Mucosa of gallbladder (tissue), 1 donor: ENCODE measurements at regions not wholly inside any gene's neighbourhood (a gene's known extent, or its start where the extent isn't known, plus 50 kb on each side); places are given as distances from the start of the nearest gene placed in this dataset.

ENCODE experiments used
- DNase-seq: peaks from one replicate; pipeline ENCODE4 v3.0.0-alpha.2; 2020; ENCODE audit warnings: low spot score
- donor health status: DM: no; HTN: no; CAD: no.

DNA sequence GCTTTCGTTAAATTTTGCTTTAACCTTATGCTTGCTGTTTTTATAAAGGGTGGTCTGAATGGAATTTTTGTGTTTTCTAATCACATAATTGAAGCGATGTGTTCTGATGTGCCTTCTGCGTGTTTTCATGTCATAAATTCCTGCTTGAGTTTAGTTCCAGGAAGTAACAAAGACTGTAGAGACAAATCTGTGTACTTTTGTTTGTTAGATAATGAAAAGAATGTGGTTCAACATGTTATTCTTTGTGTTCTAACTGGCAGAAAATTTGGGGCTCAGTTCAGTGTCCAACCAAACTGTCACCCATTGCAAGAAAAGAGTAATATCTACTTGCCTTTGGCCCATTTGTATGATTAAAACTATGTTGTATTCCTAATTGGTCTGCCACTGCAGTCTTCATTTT, 324.0 kb downstream of the DIPK2A start:
- DNase-seq, result no peak

DNA sequence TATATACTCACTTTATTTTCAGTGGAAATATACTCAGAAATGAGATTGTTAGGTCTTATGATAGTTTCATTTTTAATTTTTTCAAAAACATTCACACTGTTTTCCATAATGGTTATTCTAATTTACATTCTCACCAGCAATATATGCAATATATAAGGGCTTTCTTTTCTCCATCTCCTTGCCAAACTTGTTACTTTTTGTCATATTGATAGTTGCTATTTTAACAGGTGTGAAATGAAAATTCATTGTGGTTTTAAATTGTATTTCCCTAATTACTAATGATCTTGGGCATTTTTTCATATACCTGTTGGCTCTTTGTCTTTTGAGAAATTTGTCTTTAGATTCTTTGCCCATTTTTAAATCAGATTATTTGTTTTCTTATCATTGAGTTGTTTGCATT, 325.2 kb downstream of the DIPK2A start:
- DNase-seq, result no peak

DNA sequence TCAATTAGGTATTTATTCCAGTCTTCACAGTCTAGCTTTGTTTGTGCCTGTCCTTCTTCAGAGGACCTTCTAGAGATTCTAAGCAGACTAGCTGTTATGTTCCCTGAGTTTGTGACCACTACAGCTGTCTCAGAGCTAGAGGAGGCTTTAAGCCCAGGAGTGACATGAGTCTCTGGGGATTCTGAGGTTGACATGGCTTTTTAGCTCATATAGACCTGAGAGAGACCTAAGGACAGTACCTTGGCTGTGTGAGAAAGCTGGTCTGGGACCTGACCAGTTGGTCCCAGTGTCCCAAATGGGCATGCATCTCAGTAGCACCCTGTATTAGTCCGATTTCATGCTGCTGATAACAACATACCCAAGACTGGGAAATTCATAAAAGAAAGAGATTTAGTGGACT, 330.2 kb downstream of the DIPK2A start:
- DNase-seq, result no peak

DNA sequence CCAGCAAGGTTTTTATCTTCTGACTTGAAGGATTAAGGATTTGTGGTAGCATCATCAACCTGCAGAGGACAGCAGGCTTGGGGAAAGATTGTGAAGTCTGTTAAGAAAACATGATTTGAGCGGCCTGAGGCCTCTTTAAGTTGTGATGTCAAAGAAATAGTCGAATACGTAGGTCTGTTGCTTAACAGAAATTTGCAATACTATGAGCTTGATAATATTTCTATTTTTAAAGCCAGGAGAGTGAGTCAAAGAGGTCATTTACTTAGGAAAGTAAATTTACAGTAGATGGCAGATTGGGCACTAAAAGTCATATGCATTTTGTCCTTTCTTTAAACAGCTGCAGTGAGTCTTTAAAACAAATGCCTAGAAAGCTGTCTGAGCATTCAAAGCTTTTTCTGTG, 336.3 kb downstream of the DIPK2A start:
- DNase-seq, result no peak

DNA sequence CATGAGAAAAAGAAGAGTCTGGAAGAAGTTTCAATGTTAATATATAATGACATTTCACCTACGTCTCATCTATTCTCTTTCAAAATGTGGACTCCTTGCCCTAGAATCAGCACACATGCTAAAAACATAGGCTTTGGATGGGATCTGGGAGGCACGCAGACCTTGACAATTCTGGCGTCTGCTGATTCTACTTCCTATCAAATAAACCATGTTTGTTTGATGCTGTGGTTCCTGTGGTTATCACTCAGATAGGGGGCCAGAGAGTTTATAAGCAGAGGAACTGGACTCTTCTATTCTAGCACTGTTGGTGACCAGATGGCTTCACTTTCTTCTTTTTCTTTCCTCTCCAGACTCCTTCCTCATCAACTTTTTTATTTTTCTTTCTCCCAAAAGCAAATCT, 336.8 kb downstream of the DIPK2A start:
- DNase-seq, result no peak

DNA sequence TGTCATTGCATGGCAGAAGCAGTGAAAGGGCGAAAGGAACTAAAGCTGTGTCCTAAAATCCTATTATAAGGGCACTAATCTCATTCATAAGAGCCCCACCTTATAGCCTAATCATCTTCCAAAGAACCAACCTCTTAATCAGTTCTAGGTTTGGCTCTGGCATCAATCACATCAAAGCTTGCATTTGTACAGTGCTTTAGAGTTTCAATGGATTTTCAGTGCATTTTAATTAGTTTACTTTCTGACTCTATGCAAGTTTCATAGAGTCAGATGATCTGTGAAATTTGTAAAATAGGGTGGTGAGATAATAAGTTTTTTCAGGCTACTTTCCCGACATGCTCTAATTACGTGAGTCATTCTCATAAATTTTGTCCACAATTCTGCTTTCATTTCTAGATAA, 341.1 kb downstream of the DIPK2A start:
- no peak for DNase-seq

DNA sequence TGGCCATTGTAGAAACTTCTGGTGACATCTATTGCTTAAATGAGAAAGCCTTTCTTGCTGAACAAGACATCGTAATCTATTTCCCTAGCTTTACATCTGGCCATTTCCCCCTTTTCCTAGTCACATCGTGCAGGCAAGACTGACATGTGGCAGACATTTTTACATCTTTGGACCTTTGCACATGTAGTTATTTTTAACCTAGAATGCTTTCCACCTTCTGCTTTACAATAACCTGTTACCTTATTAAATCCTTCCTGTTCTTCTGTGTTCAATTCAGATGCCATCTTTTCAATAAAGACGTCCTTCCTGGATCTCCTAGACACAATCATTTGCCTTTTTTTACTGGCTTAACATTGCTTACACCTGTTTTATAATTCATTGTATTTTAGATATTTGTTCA, 343.3 kb downstream of the DIPK2A start:
- DNase-seq, result no peak

DNA sequence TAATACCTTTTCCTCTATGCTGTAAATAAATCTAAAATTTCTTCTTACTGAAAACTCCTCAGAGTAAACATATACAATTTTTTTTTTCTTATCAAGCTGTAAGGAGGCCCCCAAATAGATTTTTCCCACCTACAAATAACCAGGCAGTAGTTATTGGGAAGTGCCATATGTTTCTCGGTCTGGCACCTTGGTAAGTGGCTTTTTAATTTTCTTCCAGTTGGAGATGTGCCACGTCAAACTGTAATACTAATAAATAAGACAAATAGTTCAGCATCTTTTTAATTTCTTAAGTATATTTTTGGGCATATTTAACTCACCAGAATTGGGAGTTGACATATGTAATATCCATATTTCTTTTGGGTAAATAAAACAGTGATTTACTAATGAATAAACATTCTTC, 346.3 kb downstream of the DIPK2A start:
- DNase-seq, result no peak

DNA sequence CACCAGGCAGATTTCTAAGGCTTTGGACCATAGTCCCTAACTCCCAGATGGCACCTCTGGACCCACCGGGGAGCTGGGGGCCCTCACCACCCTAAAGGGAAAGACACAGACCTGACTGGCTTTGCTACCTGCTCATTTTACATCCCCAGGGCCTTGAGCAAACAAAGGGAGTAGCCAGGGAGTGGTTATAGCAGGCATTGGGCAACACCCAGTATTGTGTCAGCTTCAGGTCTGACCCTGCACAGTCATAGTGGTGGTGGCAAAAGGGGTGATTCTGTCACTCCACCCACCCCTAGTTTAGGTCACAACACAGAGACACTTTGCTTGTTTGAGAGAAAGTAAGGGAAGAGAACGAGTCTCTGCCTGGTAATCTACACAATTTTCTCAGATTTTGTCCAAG, 352.5 kb downstream of the DIPK2A start:
- DNase-seq, result peak; percentile 12

DNA sequence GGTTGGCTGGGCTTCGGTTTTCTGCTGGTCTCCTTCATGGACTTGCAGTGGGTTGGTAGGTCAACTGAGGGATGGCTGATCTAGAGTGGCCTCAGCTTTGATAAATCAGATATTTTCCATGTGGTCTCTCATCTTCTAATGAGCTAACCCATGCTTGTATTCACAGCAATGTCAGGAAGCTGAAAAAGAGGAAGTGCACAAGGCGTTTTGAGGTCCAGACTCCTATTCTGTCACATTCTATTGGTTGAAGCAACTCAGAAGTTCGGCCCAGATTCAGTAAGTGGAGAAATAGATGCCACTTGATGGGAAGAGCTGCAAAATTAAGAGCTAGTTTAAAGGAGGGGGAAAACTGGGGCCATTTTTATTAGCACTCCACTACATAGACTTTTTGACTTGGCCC, 361.2 kb downstream of the DIPK2A start:
- no peak for DNase-seq

DNA sequence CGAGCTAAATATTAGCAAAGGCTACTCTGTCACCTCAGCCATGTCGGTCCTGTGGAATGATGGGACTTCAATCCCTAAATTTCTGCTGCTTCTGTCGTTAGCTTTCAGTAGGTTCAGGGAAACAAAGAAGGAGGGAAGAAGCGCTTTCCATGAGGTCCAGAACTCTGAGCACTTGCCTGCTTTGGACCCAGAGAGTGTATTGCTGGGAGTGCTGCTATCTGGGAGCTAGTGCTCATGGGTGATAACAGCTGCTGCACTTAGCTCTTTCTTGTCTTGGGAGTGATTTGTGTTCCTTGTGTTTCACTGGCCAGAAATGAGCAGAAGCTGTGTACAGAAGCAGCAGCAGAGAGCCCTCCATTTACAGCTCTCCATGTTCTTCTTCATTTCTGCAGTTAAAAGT, 369.8 kb downstream of the DIPK2A start:
- DNase-seq, result no peak

DNA sequence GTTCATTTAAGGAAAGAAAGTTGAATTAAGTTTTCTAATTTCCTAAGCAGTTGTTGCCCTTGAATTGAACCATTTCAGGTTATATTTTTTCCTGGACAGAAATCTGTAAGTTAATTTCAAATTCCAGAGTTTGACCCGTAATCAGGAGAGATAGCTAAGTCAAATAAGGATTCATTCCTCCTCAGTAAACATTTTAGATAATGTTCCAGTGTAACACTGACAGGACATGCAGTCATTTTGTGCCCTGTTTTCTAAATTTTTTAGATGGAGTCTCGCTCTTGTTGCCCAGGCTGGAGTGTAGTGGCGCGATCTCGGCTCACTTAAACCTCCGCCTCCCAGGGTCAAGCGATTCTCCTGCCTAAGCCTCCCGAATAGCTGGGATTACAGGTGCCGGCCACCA, 371.7 kb downstream of the DIPK2A start:
- DNase-seq, result no peak

DNA sequence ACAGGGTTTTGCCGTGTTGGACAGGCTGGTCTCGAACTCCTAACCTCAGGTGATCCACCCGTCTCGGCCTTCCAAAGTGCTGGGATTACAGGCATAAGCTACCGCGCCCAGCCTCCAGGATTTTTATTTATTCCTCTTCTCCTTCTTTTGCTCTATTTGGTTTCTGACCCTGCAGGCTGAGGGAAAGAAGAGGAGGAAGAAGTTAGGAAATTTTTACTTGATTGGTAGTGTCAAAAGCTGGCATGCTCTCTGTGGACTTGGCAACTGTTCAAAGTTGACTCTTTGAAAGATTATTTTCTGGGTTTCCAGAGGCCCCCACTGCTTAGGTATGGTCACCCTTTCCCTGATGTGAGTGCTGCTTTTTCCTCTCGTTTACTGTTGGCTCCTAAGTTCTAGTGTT, 372.2 kb downstream of the DIPK2A start:
- no peak for DNase-seq

DNA sequence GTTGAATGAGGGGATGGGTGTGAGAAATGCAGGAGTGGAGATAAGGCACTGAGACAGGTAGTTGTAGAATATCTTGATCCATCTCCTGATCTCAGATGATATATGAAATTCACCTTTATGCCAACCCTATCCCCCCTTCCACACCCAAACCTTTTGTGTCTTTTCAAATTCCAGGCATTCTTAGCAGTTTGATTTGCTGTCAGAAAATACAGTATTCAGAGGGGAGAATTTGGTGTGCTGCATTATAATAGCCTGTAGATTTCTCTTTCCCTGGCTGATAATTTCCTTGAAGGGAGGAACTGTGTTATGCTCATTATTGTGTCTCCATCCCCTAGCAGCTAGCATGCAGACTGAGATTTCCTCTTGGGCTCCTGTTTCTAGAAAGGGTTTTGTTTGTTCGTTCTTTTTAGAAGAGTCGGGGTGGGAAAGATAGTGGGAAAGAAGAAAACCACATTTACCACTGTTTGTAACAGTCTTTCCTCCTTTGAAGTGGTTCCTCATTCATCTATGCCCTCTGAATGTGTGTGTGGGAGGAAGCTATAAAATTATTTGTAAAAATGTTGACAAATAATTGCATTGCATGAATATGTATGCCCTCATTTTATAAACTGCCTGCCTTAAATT, 373.4 kb downstream of the DIPK2A start:
- no peak for DNase-seq

DNA sequence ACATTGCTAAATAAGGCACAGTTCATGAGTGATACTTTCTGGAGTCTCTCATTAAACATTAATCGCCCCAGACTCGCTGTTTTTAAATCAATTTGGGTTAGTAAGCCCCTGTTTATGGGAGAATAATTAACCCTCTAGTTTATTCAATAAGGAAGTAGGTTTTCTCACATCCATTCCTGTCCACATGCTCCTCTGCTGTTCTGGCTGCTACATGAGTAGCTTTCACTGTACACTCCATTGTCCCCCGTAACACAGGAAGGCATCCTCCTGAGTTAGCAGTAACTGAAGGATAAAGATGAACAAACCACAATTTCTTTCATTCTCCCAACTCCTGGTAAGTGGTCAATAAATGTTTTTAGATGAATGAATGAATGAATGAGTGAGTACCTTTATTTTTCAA, 378.5 kb downstream of the DIPK2A start:
- DNase-seq, result no peak

DNA sequence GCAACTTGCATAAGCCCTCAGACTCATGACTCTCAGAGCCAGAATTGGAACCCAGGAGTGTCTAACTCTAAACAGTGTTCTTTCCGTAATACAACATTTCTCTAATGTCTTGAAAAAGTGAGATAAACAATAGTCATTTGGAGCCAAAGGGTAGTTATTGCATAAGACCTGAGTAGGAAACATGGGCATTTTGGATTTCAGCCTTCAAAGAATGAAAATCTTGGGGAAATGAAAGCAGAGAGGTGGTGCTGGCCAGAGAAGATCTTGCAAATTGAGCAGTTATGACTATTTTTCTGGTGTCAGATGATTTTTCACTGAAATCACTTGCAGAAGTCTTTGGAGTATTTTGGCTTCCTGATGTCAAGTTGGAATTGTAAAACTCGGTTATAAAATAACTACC, 379.4 kb downstream of the DIPK2A start:
- DNase-seq, result no peak

DNA sequence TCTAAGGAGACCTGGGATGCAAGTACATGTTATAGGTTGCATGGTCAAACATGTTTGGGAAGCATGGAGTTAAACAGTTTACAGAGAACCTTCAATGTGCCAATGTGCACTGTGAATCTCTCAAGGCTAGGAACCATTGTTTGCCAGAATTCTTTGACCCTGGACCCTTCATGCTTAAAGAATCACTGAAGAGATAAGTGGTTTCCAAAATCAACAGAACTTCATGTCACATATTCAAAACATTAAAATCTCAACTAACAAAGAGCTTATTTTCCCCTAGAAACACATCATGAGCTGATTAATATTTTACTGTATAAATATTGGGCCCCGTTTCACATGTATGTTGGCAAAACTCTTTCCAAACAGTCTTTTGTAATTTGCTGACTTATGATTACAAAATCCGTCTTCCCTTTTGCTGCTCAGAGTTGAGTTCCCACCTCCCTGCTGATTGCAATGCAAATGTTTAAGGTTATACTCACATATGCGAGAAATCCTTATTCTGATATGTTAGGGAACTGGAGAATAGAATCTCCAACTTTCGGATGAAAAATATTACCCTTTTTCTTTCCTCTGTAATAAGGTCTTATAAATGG, 380.2 kb downstream of the DIPK2A start:
- no peak for DNase-seq

DNA sequence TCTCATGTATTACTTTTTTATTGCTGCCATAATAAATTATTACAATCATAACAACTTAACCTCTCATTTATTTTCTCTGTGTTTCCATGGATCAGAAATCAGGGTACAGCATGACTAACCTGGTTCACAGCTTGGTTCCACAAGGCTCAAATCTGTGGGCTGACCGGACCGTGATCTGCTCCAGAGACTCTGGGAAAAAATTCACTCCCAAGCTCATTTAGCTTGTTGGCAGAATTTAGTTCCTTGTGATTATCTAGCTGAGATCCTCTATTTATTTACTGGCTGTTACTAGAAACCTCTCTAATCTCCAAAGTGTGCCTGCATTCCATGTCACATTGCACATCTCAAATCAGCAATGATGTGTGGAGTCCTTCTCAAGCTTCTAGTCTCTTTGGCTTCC, 386.6 kb downstream of the DIPK2A start:
- no peak for DNase-seq

DNA sequence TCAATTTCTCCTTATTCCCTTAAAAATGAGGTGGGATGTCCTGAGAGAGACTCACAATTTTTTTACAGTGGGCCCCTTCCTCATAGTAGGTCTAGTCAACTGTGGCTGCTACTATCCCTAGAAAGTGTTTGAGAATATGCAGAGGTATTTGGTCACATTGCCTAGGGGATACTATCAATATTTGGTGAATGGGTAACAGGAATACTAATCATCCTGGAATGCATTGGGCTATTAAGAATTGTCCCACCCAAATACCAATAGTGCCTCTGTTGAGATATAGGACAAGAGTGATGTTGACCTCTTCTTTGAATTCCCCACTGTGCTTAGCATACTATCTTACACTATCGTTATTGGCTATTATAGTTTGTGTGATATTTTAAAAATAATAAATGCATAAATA, 389.4 kb downstream of the DIPK2A start:
- no peak for DNase-seq

DNA sequence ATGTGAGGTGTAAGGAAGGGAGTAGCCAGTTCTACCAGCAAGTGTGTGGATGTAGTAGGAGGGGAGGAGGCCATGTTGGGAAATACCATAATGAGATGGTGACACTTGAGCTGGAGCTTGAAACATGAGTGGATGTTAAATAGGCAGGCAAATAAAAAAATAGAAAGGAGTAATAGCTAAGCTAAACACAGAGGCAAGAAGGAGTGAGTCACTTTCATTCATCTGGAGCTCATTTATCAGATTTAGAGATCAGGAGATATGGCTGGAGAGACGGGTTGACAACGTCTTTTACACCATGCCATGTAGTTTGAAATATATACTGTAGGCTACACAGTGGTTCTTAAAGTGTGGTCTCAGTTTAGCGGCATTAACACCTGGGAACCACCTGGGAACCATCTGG, 390.5 kb downstream of the DIPK2A start:
- DNase-seq, result no peak

DNA sequence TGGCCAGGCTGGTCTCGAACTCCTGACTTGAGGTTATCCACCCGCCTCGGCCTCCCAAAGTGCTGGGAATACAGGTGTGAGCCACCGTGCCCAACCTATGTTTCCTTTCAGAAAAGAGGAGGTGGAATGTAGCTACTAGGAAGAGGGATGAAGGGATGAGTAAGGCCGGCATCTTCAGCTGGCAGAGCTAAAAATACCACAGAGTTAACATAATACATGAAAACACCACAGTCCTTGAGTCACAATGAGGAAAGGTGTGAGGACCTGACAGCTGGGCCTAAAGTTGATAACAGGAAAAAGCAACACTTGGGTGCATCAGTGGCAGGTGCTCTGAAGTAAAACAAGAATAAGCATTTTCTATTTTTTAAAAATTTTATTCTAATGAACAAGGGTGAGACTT, 392.2 kb downstream of the DIPK2A start:
- DNase-seq, result no peak

DNA sequence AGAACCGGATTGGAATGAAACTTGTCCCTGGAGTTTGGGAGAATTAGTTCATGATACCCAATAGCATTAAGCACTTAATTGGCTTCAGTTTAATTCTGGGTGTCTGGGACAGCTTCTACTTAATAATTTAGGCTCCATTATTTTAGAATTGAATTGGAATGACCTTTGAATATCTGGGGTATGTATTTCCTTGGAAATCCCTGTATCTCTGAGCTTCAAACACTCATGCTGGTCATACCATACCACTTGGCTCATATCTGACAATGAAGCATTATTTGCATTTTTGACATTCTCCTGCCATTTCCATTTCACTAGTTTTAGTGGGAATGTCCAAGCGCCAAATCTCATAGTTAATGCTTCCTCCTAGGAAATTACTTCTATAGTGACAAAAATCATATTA, 393.1 kb downstream of the DIPK2A start:
- DNase-seq, result no peak

DNA sequence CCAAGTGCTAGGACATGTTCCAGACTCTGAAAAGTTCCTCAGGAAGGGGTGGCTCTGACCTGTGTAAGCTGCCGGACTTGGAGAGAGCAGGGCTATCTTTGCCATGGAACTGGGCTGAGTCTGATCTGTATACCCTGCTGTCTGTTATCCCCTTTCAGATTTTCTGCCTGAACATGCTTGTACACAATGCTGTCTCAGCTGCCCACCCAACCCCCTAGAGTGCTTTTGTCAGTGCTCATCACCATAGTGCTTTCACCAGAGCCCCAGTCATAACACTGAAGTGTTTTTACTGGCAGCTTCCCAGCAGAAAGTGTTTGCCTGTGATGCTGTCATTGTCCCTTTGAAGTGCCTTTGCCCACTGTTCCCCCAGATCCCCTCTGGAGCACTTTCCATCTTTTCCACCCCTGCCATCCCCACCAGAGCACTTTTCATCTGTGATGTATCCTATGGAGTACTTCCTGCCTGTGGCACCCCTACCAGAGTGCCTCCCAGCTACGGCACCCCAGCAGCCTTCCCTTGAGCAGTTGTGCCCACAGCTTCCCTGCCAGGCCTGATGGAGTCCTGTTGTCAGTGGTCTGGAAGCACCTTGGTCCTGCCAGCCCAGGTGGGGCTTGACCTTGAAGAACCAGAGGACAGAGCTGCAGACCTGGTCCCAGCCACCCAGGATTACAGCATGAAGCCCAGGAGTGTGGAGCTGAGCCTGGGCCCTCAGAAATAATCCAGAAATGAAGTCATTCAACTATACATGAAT, 397.7 kb downstream of the DIPK2A start:
- DNase-seq, result no peak

DNA sequence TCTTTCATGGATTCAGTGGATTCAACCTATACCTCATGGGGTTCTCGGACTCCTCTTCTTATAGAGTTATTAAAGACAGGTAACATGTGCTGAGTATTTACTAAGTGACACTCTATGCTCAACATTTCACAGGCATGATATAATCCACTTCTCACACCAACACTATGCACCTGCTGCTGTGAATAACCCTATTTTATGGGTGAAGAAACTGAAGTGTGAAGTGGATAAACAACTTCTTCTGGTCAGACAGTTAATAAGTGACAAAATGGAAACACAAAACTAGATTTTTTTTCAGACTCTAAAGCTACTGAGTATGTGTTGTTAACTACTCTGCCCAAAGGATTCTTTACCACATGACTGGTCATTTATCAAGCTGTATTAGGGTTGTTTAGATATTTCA, 403.5 kb downstream of the DIPK2A start:
- DNase-seq, result no peak
